Hepatocyte (in vitro differentiated cells): ENCODE measurements at regions not wholly inside any gene's neighbourhood (a gene's known extent, or its start where the extent isn't known, plus 50 kb on each side); places are given as distances from the start of the nearest gene placed in this dataset.

Source experiments
- CTCF ChIP-seq: fragments of 200-600 bp; sonication (generic); IDR thresholded peaks from 2 replicates; pipeline ENCODE4 v1.5.1; 2016; ENCODE audit warnings: antibody characterized with exemption, mild to moderate bottlenecking; ENCODE audit not compliant: poor library complexity
- EZH2 ChIP-seq: fragments of 200-600 bp; sonication (generic); IDR thresholded peaks from 2 replicates; pipeline ENCODE4 v1.6.1; 2016; ENCODE audit warnings: antibody characterized with exemption, mild to moderate bottlenecking, borderline replicate concordance
- EZH2phosphoT487 ChIP-seq: fragments of 200-600 bp; sonication (generic); IDR thresholded peaks from one replicate; pipeline ENCODE4 v1.6.1; 2018; ENCODE audit warnings: antibody characterized with exemption, mild to moderate bottlenecking, low read depth, moderate library complexity; ENCODE audit not compliant: unreplicated experiment, severe bottlenecking

- TF ChIP-seq CTCF (no peak), EZH2 (no peak), EZH2phosphoT487 (no peak)
Measured at GRCh38 chr17:77892469-77893143, 65.9 kb upstream of the TNRC6C start.
